AG09309 (cell line): ENCODE measurements at regions not wholly inside any gene's neighbourhood (a gene's known extent, or its start where the extent isn't known, plus 50 kb on each side); places are given as distances from the start of the nearest gene placed in this dataset.
"Not testable (repeated sequence)": the region's sequence is repeated elsewhere in the genome, so short reads cannot be mapped to it uniquely, and the experiment has no call there.

Experiments
- DNase-seq: peaks from one replicate; pipeline ENCODE4 v3.0.0-alpha.2; 2010; ENCODE audit warnings: low read depth
- H3K4me3 ChIP-seq: 2 replicates; pipeline ENCODE4 v1.5.1; 2011; ENCODE audit warnings: mild to moderate bottlenecking, low read depth, low read length, moderate library complexity; ENCODE audit not compliant: control insufficient read depth
- TF ChIP-seq, protein P1 (sequence below): IDR thresholded peaks from 2 replicates; pipeline ENCODE4 v1.5.1; 2011; ENCODE audit warnings: mild to moderate bottlenecking, low read depth, low read length, inconsistent platforms; ENCODE audit not compliant: insufficient read depth, control insufficient read depth; ENCODE audit errors: missing control alignments

DNA sequence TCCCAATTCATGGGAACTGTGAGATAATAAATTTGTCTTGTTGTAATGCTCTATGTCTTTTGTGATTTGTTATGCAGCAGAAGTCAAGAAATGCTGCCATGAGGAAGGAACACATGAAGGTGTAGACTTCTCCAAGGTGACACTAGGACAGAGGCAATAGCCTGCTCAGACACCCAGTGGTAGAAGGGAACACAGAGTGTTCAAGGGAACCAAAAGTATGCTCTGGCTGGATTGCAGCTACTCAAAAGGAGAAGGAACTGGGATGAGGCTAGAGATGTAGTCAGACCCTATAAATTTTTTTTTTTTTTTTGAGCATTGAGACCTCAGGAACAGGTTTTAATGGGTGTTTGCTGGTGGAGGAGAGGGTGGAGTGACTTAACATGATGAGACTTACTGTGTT is 232.5 kb downstream of the PARP8 start:
- DNase-seq, result no peak
- TF ChIP-seq, protein P1, sequence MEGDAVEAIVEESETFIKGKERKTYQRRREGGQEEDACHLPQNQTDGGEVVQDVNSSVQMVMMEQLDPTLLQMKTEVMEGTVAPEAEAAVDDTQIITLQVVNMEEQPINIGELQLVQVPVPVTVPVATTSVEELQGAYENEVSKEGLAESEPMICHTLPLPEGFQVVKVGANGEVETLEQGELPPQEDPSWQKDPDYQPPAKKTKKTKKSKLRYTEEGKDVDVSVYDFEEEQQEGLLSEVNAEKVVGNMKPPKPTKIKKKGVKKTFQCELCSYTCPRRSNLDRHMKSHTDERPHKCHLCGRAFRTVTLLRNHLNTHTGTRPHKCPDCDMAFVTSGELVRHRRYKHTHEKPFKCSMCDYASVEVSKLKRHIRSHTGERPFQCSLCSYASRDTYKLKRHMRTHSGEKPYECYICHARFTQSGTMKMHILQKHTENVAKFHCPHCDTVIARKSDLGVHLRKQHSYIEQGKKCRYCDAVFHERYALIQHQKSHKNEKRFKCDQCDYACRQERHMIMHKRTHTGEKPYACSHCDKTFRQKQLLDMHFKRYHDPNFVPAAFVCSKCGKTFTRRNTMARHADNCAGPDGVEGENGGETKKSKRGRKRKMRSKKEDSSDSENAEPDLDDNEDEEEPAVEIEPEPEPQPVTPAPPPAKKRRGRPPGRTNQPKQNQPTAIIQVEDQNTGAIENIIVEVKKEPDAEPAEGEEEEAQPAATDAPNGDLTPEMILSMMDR, result no peak

DNA sequence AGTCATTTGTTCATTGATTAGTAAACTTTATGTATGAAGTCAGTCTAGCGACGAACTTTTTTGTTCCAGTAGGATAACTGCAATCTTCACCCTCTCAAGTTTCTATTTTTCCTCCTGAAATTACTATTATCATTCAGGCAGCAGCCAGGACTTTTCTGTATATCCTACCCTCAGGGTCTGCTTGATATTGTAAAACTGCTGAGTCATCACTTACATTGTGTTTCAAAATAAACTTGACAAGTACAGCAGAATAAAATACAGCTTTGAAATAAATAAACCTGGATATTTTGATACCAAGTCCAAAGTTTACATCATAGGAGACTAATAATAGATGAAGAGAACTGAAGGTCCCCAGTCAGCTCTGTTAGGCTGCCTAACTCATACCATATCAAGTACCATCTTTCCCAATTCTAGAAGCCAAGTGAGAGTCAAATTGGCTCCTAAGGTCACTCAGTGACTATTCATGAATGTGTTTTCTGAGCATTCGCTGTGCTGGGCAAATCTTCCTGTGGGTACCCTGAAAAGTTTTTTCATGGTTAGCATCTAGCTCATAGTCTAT is 234.6 kb downstream of the PARP8 start:
- TF ChIP-seq, protein P1, result no peak
- DNase-seq, result no peak
- no peak overlapping the region for H3K4me3 ChIP-seq

More for the DNA sequence above, 232.5 kb downstream of the PARP8 start:
- no peak overlapping the region for H3K4me3 ChIP-seq

DNA sequence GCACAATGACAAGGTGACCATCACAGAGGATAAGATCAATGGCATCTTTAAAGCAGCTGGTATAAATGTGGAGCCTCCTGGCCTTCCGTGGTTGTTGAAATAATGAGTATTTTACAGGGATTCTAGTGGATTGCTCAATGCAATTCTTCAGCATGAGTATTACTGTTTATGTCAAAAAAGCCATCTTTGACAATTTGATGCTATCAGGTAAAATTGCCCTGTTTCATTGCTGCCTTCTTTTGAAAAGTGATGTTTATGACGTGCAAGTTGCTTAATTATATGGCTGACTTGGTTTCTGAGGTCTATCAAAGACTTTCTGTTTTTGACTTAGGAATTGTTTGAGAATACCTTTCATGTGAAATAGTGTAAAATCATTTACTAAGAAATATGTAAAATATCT is 237.2 kb downstream of the PARP8 start:
- TF ChIP-seq, protein P1, result no peak
- H3K4me3 ChIP-seq, result no peak overlapping the region
- no peak for DNase-seq

DNA sequence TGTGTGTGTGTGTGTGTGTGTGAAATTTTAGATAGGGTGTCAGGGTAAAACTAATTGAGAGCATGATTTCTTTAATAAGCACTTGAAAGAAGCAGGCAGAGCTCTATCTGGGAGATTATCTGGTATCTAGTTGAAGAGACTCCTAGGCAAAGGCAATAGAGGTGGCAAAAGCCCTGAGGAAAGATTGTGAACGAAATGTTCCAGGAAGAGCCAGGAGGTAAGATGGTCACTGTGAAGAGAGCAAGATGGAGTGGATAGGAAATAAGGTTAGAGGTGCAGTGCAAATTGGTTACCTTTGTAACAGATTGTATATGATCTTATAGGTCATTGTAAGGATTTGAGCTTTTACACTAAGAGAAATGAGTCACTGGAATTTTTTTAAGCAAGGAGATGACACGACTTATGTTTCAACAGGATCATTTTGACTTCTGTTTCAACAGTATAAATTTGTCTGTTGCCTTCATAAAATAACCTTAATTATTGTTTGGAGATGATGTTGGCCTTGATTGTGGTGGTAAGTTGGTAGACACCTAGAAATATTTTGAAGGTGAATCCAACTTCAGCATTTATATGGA is 239.6 kb downstream of the PARP8 start:
- no peak for DNase-seq
- H3K4me3 ChIP-seq, result no peak overlapping the region
- TF ChIP-seq, protein P1, result no peak

DNA sequence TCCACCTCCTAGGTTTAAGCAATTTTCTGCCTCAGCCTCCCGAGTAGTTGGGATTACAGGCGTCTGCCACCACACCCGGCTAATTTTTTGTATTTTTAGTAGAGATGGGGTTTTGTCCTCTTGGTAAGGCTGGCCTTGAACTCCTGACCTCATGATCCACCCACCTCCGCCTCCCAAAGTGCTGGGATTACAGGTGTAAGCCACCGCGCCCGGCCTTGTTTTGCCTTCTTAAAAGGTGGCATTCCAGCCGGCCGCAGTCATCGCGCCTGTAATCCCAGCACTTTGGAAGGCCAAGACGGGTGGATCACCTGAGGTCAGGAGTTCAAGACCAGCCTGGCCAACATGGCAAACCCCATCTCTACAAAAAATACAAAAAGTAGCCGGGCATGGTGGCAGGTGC is 253.7 kb downstream of the PARP8 start:
- H3K4me3 ChIP-seq, DNase-seq: not testable (repeated sequence)

DNA sequence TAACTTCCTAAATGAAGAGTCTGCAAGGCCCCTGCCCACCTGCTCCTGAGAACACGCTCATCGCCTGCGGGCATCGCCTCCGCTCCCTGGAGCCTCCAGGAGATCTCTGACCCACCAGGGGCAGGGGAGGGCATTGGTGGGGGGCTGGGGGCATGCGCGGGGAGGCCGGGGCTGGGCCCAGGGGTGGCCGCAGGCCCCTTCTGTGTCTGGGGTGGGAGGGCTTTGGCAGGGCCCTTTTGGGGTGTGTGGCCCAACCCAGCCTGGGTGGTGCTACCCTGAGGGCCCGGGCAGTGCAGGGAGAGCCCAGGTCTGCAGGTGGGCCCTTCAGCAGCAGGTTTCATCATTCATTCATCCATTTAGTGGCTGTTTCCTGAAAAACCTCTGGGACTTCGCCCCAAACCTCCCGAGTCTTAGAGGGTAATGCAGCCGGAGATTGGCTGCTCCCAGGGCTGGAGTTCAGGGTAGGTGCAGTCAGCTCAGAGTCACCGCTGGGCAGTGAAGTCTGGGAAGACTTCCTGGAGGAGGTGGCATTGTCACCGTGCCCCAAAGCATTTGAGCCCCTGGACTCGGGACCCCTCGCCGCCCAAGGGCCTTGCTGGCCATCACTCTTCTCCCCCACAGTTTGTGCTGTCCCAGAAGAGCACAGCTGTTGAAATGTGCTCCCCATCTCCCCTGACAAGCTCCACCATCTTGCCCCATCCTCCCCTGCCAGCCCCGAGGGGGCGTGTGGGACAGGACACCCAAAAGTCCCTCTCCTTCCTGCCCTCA is 255.1 kb downstream of the PARP8 start:
- TF ChIP-seq, protein P1, result no peak
- H3K4me3 ChIP-seq, result no peak overlapping the region
- DNase-seq, result no peak
